Stimulated activated CD4-positive, alpha-beta T cell treated with anti-CD3 and anti-CD28 coated beads, TNF-alpha, amount 100 ng/mL, for 1 hour (primary cell): ENCODE measurements at regions not wholly inside any gene's neighbourhood (a gene's known extent, or its start where the extent isn't known, plus 50 kb on each side); places are given as distances from the start of the nearest gene placed in this dataset.

Source experiments
- DNase-seq, 3 donors: peaks; one replicate each; pipeline ENCODE4 v3.0.0-alpha.2; 2020; ENCODE audit warnings: low read depth in 3 of 3, low spot score in 1 of 3

GRCh38 chr2:238632181-238633060, 205.7 kb downstream of the ASB1 start:
- no peak for DNase-seq

- DNase-seq = no peak
Measured at GRCh38 chr2:238633426-238634328, 206.9 kb downstream of the ASB1 start.

GRCh38 chr2:238634701-238635357, 208.1 kb downstream of the ASB1 start:
- no peak for DNase-seq

GRCh38 chr2:238635647-238636051, 208.9 kb downstream of the ASB1 start:
- DNase-seq = no peak

GRCh38 chr2:238636269-238637073, 209.7 kb downstream of the ASB1 start:
- no peak for DNase-seq

- no peak for DNase-seq
Measured at GRCh38 chr2:238638100-238638981, 209.5 kb upstream of the TWIST2 start.

- no peak for DNase-seq
Measured at GRCh38 chr2:238638982-238639628, 208.8 kb upstream of the TWIST2 start.

- no peak for DNase-seq
Measured at GRCh38 chr2:238640486-238640885, 207.4 kb upstream of the TWIST2 start.

GRCh38 chr2:238642973-238643372, 204.9 kb upstream of the TWIST2 start:
- no peak for DNase-seq

GRCh38 chr2:238643400-238643907, 204.4 kb upstream of the TWIST2 start:
- no peak for DNase-seq

- DNase-seq = no peak
Measured at GRCh38 chr2:238644095-238645081, 203.5 kb upstream of the TWIST2 start.

GRCh38 chr2:238645095-238645494, 202.8 kb upstream of the TWIST2 start:
- DNase-seq = no peak

- DNase-seq = no peak
Measured at GRCh38 chr2:238645716-238646115, 202.2 kb upstream of the TWIST2 start.

- no peak for DNase-seq
Measured at GRCh38 chr2:238646281-238646680, 201.6 kb upstream of the TWIST2 start.

GRCh38 chr2:238646803-238647202, 201.1 kb upstream of the TWIST2 start:
- no peak for DNase-seq

- DNase-seq = no peak
Measured at GRCh38 chr2:238649123-238649522, 198.8 kb upstream of the TWIST2 start.

- DNase-seq = no peak
Measured at GRCh38 chr2:238649936-238650518, 197.9 kb upstream of the TWIST2 start.
